SH-SY5Y (cell line): ENCODE measurements at regions not wholly inside any gene's neighbourhood (a gene's known extent, or its start where the extent isn't known, plus 50 kb on each side); places are given as distances from the start of the nearest gene placed in this dataset.

ENCODE experiments used
- GATA2 ChIP-seq: IDR thresholded peaks from 2 replicates; pipeline ENCODE4 v1.6.1; 2011; ENCODE audit warnings: mild to moderate bottlenecking, low read depth, low read length
- GATA3 ChIP-seq: IDR thresholded peaks from 2 replicates; pipeline ENCODE4 v1.6.1; 2011; ENCODE audit warnings: low read depth, mild to moderate bottlenecking, low read length, moderate library complexity

GRCh38 chr18:47724186-47724975 is 206.1 kb downstream of the SMAD2 start:
- TF ChIP-seq GATA2: no peak
- no peak for TF ChIP-seq GATA3
